H1 (cell line): ENCODE measurements at regions not wholly inside any gene's neighbourhood (a gene's known extent, or its start where the extent isn't known, plus 50 kb on each side); places are given as distances from the start of the nearest gene placed in this dataset.

Experiments
- CTCF ChIA-PET: fragments of 300-600 bp; sonication (Branson Sonifier 250); formaldehyde crosslinking; loops from one replicate; lab custom pipeline; 2021; ENCODE audit not compliant: partially characterized antibody; lab: Charles Lee
- POLR2A ChIA-PET: fragments of 300-600 bp; sonication (Branson Sonifier 250); formaldehyde crosslinking; loops from one replicate; lab custom pipeline; 2021; ENCODE audit warnings: inconsistent platforms; ENCODE audit not compliant: partially characterized antibody; lab: Charles Lee
- DNase-seq, 2 experiments: peaks; one replicate each; pipeline versions ENCODE4 v3.0.0 to v3.0.0-alpha.2; 2010 to 2022; ENCODE audit warnings: low spot score in 2 of 2, low read depth in 1 of 2, mixed read lengths in 1 of 2
- FAIRE-seq: peaks from 2 replicates; lab custom pipeline; 2011; peaks lifted over from hg19 to GRCh38; lab: Jason Lieb, UNC
- H2AFZ ChIP-seq: 2 replicates; pipeline ENCODE4 v1.8.1; 2012; ENCODE audit warnings: low read length, inconsistent platforms
- H2AK5ac ChIP-seq: 2 replicates; pipeline ENCODE4 v1.6.1; 2013; ENCODE audit warnings: low read depth, low read length
- H2BK120ac ChIP-seq: replicated peaks from 2 replicates; pipeline ENCODE3; 2013; ENCODE audit warnings: low read depth, low read length, inconsistent platforms
- H2BK12ac ChIP-seq: 2 replicates; pipeline ENCODE4 v1.6.1; 2013; ENCODE audit warnings: low read depth, low read length
- H2BK15ac ChIP-seq: 2 replicates; pipeline ENCODE4 v1.6.1; 2013; ENCODE audit warnings: low read length
- H2BK20ac ChIP-seq: 2 replicates; pipeline ENCODE4 v1.6.1; 2013; ENCODE audit warnings: low read length
- H2BK5ac ChIP-seq: 2 replicates; pipeline ENCODE4 v1.6.1; 2013; ENCODE audit warnings: low read depth, low read length
- H3K14ac ChIP-seq: 2 replicates; pipeline ENCODE4 v1.6.1; 2013; ENCODE audit warnings: inconsistent platforms; ENCODE audit not compliant: insufficient read length
- H3K18ac ChIP-seq: 2 replicates; pipeline ENCODE4 v1.6.1; 2013; ENCODE audit warnings: low read length; ENCODE audit errors: extremely low read depth
- H3K23ac ChIP-seq: 2 replicates; pipeline ENCODE4 v1.6.1; 2013; ENCODE audit warnings: inconsistent platforms; ENCODE audit not compliant: insufficient read length
- H3K23me2 ChIP-seq: 2 replicates; pipeline ENCODE4 v1.6.1; 2013; ENCODE audit warnings: low read depth, low read length
- H3K27ac ChIP-seq: 2 replicates; pipeline ENCODE4 v1.6.1; 2011; ENCODE audit warnings: low read depth, low read length, inconsistent platforms
- H3K27me3 ChIP-seq, 4 experiments: replicated peaks in 1 of 4; 1 replicate in 1 of 4; 2 replicates in 3 of 4; pipeline versions ENCODE4 v1.6.1 to v1.8.1; 2011 to 2013; ENCODE audit warnings: low read length in 3 of 4, mild to moderate bottlenecking in 3 of 4, inconsistent platforms in 2 of 4, mixed read lengths in 2 of 4, moderate library complexity in 1 of 4; ENCODE audit not compliant: control insufficient read depth in 3 of 4, insufficient read depth in 3 of 4; ENCODE audit errors: extremely low read depth in 1 of 4
- H3K36me3 ChIP-seq, 4 experiments: 2 replicates each; pipeline versions ENCODE4 v1.6.1 to v1.8.1; 2011 to 2013; ENCODE audit warnings: mild to moderate bottlenecking in 4 of 4, low read length in 3 of 4, moderate library complexity in 2 of 4, control low read depth in 1 of 4, inconsistent platforms in 1 of 4; ENCODE audit not compliant: insufficient read depth in 4 of 4, control insufficient read depth in 2 of 4
- H3K4ac ChIP-seq: replicated peaks from 2 replicates; pipeline ENCODE3; 2013; ENCODE audit warnings: low read length, low read depth, mixed read lengths, inconsistent platforms; ENCODE audit not compliant: insufficient read length
- H3K4me1 ChIP-seq, 4 experiments: replicated peaks in 1 of 4; 1 replicate in 1 of 4; 2 replicates in 3 of 4; pipeline versions ENCODE4 v1.6.1 to v1.8.1; 2011 to 2013; ENCODE audit warnings: low read length in 3 of 4, inconsistent platforms in 2 of 4, mixed read lengths in 1 of 4; ENCODE audit not compliant: insufficient read depth in 4 of 4, control insufficient read depth in 3 of 4
- H3K4me2 ChIP-seq, 2 experiments: 2 replicates each; pipeline versions ENCODE4 v1.6.1 to v1.8.1; 2011 to 2013; ENCODE audit warnings: low read depth in 2 of 2, low read length in 2 of 2, control low read depth in 1 of 2, inconsistent platforms in 1 of 2, mild to moderate bottlenecking in 1 of 2; ENCODE audit not compliant: insufficient read depth in 1 of 2
- H3K4me3 ChIP-seq, 4 experiments: fragments of 200-600, 300-600 bp in 1 of 4; sonication (generic), shearing (Covaris generic), sonication (Bioruptor Twin) in 1 of 4; 2 replicates each; pipeline versions ENCODE4 v1.5.1 to v1.8.1; 2011 to 2016; ENCODE audit warnings: low read length in 4 of 4, low read depth in 3 of 4, control low read depth in 2 of 4, inconsistent platforms in 2 of 4, mild to moderate bottlenecking in 2 of 4, mixed read lengths in 1 of 4, moderate library complexity in 1 of 4; ENCODE audit not compliant: insufficient read depth in 2 of 4; ENCODE audit errors: extremely low read depth in 1 of 4
- H3K56ac ChIP-seq: replicated peaks from 2 replicates; pipeline ENCODE3; 2013; ENCODE audit warnings: low read depth, mild to moderate bottlenecking, mixed read lengths, low read length, inconsistent platforms; ENCODE audit not compliant: insufficient read length
- H3K79me1 ChIP-seq: 2 replicates; pipeline ENCODE4 v1.6.1; 2013; ENCODE audit warnings: low read depth, low read length, control low read depth
- H3K79me2 ChIP-seq, 2 experiments: 2 replicates each; pipeline versions ENCODE4 v1.6.1 to v1.8.1; 2012 to 2013; ENCODE audit warnings: low read length in 2 of 2, mild to moderate bottlenecking in 2 of 2, inconsistent platforms in 1 of 2; ENCODE audit not compliant: insufficient read depth in 2 of 2, control insufficient read depth in 1 of 2
- H3K9ac ChIP-seq, 4 experiments: replicated peaks in 1 of 4; 1 replicate in 1 of 4; 2 replicates in 3 of 4; pipeline versions ENCODE4 v1.6.1 to v1.8.1; 2011 to 2013; ENCODE audit warnings: low read depth in 3 of 4, low read length in 3 of 4, control low read depth in 2 of 4, mild to moderate bottlenecking in 2 of 4, moderate library complexity in 2 of 4, inconsistent platforms in 1 of 4; ENCODE audit errors: extremely low read depth in 1 of 4
- H3K9me3 ChIP-seq, 2 experiments: 2 replicates each; pipeline versions ENCODE4 v1.6.1 to v1.8.1; 2012 to 2013; ENCODE audit warnings: mild to moderate bottlenecking in 2 of 2, moderate library complexity in 2 of 2, control low read depth in 1 of 2, inconsistent platforms in 1 of 2, low read depth in 1 of 2, low read length in 1 of 2, mixed read lengths in 1 of 2; ENCODE audit not compliant: insufficient read depth in 2 of 2
- H4K20me1 ChIP-seq, 2 experiments: replicated peaks in 1 of 2; 2 replicates each; pipeline versions ENCODE3 to v1.8.1; 2011 to 2013; ENCODE audit warnings: inconsistent platforms in 2 of 2, low read length in 2 of 2, mild to moderate bottlenecking in 1 of 2; ENCODE audit not compliant: insufficient read depth in 2 of 2, control insufficient read depth in 1 of 2
- H4K5ac ChIP-seq: 2 replicates; pipeline ENCODE4 v1.6.1; 2013; ENCODE audit warnings: low read length, low read depth, mixed read lengths, inconsistent platforms; ENCODE audit not compliant: insufficient read length
- H4K8ac ChIP-seq: 2 replicates; pipeline ENCODE4 v1.8.0; 2013; ENCODE audit warnings: mild to moderate bottlenecking, moderate library complexity, low read length, inconsistent platforms; ENCODE audit not compliant: insufficient read depth; ENCODE audit errors: extremely low read depth
- H4K91ac ChIP-seq: replicated peaks from 2 replicates; pipeline ENCODE3; 2013; ENCODE audit warnings: low read length, mixed read lengths, inconsistent platforms; ENCODE audit not compliant: insufficient read length
- BACH1 ChIP-seq: IDR thresholded peaks from 2 replicates; pipeline ENCODE4 v1.6.1; 2012; ENCODE audit warnings: low read length, improper control_type of control experiment
- BCL11A ChIP-seq, 2 experiments: IDR thresholded peaks; one replicate each; pipeline ENCODE4 v1.6.1; 2011; ENCODE audit warnings: low read depth in 2 of 2, low read length in 2 of 2, mild to moderate bottlenecking in 2 of 2
- BRCA1 ChIP-seq: IDR thresholded peaks from 2 replicates; pipeline ENCODE4 v1.6.1; 2012; ENCODE audit warnings: low read depth, low read length, improper control_type of control experiment
- CBX5 ChIP-seq: fragments of 300-800, 300-1000 bp; sonication (generic); IDR thresholded peaks from 2 replicates; pipeline ENCODE4 v1.7.1; 2016; ENCODE audit warnings: antibody characterized with exemption, low read length, low read depth
- KDM1A ChIP-seq: fragments of 200-600, 300-600 bp; sonication (generic); IDR thresholded peaks from 2 replicates; pipeline ENCODE4 v1.7.1; 2016; ENCODE audit warnings: mild to moderate bottlenecking, low read length, borderline replicate concordance
- KDM4A ChIP-seq: IDR thresholded peaks from one replicate; pipeline ENCODE4 v1.7.1; 2012; ENCODE audit warnings: low read depth, mild to moderate bottlenecking, moderate library complexity, low read length, inconsistent platforms; ENCODE audit not compliant: severe bottlenecking
- PHF8 ChIP-seq: fragments of 200-600 bp; sonication (generic); conservative IDR thresholded peaks from 2 replicates; pipeline ENCODE4 v1.7.1; 2012; ENCODE audit warnings: low read depth, mild to moderate bottlenecking, inconsistent platforms, low read length, moderate library complexity
- RBBP5 ChIP-seq: IDR thresholded peaks from 2 replicates; pipeline ENCODE4 v1.7.1; 2012; ENCODE audit warnings: low read depth, mild to moderate bottlenecking, inconsistent platforms, low read length, moderate library complexity, borderline replicate concordance
- RNF2 ChIP-seq: fragments of 200-900, 300-1000 bp; sonication (generic); IDR thresholded peaks from 2 replicates; pipeline ENCODE4 v1.7.1; 2016; ENCODE audit warnings: borderline replicate concordance, low read depth, mild to moderate bottlenecking, antibody characterized with exemption, low read length; ENCODE audit not compliant: poor library complexity, severe bottlenecking; ENCODE audit errors: missing control alignments
- SIX5 ChIP-seq: IDR thresholded peaks from 2 replicates; pipeline ENCODE4 v1.6.1; 2011; ENCODE audit warnings: mild to moderate bottlenecking, low read depth, low read length
- TAF7 ChIP-seq: optimal IDR thresholded peaks from 2 replicates; pipeline ENCODE3; 2011; ENCODE audit warnings: low read depth, mild to moderate bottlenecking, inconsistent platforms, low read length, moderate library complexity, borderline replicate concordance
- TBP ChIP-seq: IDR thresholded peaks from 2 replicates; pipeline ENCODE4 v1.6.1; 2011; ENCODE audit warnings: low read depth, low read length, improper control_type of control experiment
- ZNF274 ChIP-seq: IDR thresholded peaks from 2 replicates; pipeline ENCODE4 v1.7.0; 2012; ENCODE audit warnings: low read length, borderline replicate concordance; ENCODE audit errors: extremely low read depth
- WGBS, 2 experiments: shearing (Covaris generic) in 1 of 2; methylation state at CpG; one replicate each; pipeline versions ENCODE4 v1.1.6 to v1.1.7; 2013 to 2015; ENCODE audit warnings: low lambda C conversion rate in 2 of 2, mixed read lengths in 2 of 2, inconsistent platforms in 1 of 2, low coverage in 1 of 2, missing lambda C conversion rate in 1 of 2; ENCODE audit not compliant: insufficient replicate concordance in 2 of 2, insufficient coverage in 1 of 2, insufficient read length in 1 of 2; ENCODE audit errors: extremely low coverage in 1 of 2, missing lambda C conversion rate in 1 of 2; 5-methylcytosine and 5-hydroxymethylcytosine counted together

- no peaks in the 10 kb centered on the region for H3K4me1 ChIP-seq
- H3K56ac ChIP-seq = no peak overlapping the region
- 91% methylated on average over 1 of the region's 1 CpG; no CpG with 5 or more reads in 1 of the 2 experiments for WGBS, 2 experiments
- H2AFZ ChIP-seq = no peak overlapping the region
- H2BK20ac ChIP-seq = no peak overlapping the region
- ChIA-PET CTCF (interaction anchor here (1.4 kb wide), 1 partner anchor 21 kb away, joined by 3 read pairs; no protein-coding TSS in a partner anchor), POLR2A (no interaction called here)
- no peaks in the 10 kb centered on the region for H3K9me3 ChIP-seq
- H3K23me2 ChIP-seq = no peaks in the 10 kb centered on the region
- no peaks in the 10 kb centered on the region for H3K79me1 ChIP-seq
- H3K23ac ChIP-seq = no peak overlapping the region
- H4K20me1 ChIP-seq = no peaks in the 10 kb centered on the region
- H3K4me3 ChIP-seq = no peak overlapping the region
- H2BK120ac ChIP-seq = no peak overlapping the region
- TF ChIP-seq PHF8 (no peak), BACH1 (no peak), BRCA1 (no peak), KDM1A (no peak), RNF2 (no peak), SIX5 (no peak), KDM4A (no peak), RBBP5 (no peak), BCL11A (IDR thresholded peaks at IDR 0.05; ENCODE audit: low read depth in 2 of 2, low read length in 2 of 2) (no peak), CBX5 (no peak), ZNF274 (no peak), TBP (no peak), TAF7 (no peak)
- TF ChIP-seq, all 59 proteins: peak for 0
- no peaks in the 10 kb centered on the region for H3K79me2 ChIP-seq
- H3K4ac ChIP-seq = no peak overlapping the region
- FAIRE-seq (no peak), DNase-seq (no peak)
- no peak overlapping the region for H2BK5ac ChIP-seq
- H2BK12ac ChIP-seq = no peak overlapping the region
- H4K8ac ChIP-seq = no peak overlapping the region
- H3K27ac ChIP-seq = no peak overlapping the region
- H4K91ac ChIP-seq = no peak overlapping the region
- no peak overlapping the region for H3K9ac ChIP-seq
- H3K4me2 ChIP-seq = no peak overlapping the region
- no peaks in the 10 kb centered on the region for H3K27me3 ChIP-seq
- H3K36me3 ChIP-seq = no peaks in the 10 kb centered on the region
- no peak overlapping the region for H3K14ac ChIP-seq
- no peak overlapping the region for H2AK5ac ChIP-seq
- H2BK15ac ChIP-seq = no peak overlapping the region
- H4K5ac ChIP-seq = no peak overlapping the region
- H3K18ac ChIP-seq = no peak overlapping the region
Measured at GRCh38 chr13:48146122-48146521, 51.2 kb upstream of the MED4 start.
